GM21390 (cell line): ENCODE measurements at regions not wholly inside any gene's neighbourhood (a gene's known extent, or its start where the extent isn't known, plus 50 kb on each side); places are given as distances from the start of the nearest gene placed in this dataset.
"Not testable (repeated sequence)": the region's sequence is repeated elsewhere in the genome, so short reads cannot be mapped to it uniquely, and the experiment has no call there.

Source experiments
- ATAC-seq: cut with Tn5 transposase; IDR thresholded peaks from one replicate; pipeline ENCODE4 v1.9.1; 2021; ENCODE audit not compliant: unreplicated experiment

DNA sequence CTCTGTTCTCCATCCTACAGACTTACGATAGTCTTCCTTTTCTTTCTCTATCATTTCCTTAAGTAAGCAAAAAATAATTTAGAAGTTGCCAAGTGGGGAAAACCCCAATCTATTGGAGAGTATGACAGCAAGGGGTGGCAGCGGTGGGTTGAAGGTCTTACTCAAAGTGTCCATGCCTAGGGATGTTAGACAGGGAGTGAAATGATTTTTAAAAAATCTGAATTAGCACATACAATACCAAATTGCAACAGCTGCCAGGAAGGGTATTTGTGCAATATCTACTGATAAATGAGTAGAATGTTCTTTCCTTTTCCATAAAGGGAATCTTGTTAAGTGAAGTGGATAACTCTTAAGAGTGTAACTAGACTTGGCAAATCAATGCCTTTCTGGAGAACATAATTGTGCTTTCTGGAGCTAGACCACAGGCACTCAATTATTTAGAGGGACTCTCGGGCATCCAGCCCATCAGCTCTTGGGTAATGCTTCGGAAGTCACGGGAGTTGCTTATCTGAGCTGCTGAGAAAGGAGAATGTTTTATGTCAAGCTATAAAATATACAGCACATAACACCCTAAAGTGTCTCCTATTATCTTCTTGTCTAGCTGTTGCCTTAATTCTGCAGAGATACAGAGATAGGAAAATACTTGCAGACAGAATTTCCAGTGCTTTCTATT, 151.5 kb downstream of the KCNJ2 start:
- ATAC-seq = no peak

GRCh38 chr17:70321352-70321751, 152.0 kb downstream of the KCNJ2 start:
- ATAC-seq = no peak

GRCh38 chr17:70323269-70323668, 153.9 kb downstream of the KCNJ2 start:
- ATAC-seq = no peak

- no peak for ATAC-seq
Observed at GRCh38 chr17:70324031-70324430, 154.7 kb downstream of the KCNJ2 start.

GRCh38 chr17:70327279-70327678, 157.9 kb downstream of the KCNJ2 start:
- no peak for ATAC-seq

DNA sequence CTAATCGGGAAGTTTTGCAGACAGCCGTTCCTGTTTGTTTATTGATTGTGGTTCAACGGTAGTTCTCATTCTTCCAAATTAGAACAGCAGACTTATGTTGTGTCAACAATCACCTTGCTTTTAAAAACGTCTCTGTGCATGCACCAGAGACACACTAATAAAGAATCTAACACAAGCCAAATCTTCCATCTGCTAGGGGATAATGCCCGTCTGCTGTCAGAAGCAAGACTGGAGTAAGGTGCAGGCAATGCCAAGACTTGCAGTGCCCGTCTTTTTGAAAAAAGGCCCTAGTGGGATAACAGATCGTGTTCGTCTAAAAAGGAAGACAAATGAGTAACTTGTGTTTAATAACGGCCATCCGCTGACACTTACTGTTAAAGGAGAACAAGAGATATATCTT, 158.4 kb downstream of the KCNJ2 start:
- no peak for ATAC-seq

- no peak for ATAC-seq
Observed at GRCh38 chr17:70329721-70330120, 160.4 kb downstream of the KCNJ2 start.

GRCh38 chr17:70331066-70331465, 161.7 kb downstream of the KCNJ2 start:
- not testable (repeated sequence) for ATAC-seq

DNA sequence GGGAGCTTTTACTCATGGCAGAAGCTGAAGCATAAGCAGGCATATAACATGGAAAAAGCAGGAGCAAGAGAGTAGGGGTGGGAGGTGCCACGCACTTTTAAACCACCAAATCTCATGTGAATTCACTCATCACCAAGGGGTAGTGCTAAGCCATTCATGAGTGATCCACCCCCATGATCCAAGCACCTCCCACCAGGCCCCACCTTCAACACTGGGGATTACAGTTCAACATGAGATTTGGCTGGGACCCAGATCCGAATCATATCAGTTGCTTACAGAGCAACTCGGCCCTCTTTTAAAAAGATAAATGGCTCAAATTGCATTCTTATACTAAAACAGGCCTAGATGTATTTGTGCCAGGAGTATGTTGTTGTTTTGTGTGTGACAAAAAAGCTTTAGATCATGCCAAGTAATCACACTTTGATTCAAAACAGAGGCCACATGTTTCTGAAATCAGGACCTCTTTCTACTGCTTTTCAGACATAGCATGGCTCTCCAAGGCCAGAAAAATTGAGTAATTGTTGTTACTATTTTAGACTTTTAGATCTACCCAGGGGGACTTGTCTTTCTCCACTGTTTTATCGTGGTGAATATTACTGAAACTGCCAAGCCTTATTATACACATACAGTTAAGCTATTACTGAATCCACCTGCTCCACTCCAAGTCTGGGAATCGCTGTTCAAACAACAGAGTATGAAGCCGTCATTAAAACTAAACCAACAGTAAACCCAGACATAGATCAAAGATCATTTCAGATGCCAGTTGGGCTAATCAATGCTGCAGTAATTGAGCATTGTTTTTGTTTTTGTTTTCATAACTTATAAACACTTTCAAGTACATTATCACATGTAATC, 163.3 kb downstream of the KCNJ2 start:
- no peak for ATAC-seq

DNA sequence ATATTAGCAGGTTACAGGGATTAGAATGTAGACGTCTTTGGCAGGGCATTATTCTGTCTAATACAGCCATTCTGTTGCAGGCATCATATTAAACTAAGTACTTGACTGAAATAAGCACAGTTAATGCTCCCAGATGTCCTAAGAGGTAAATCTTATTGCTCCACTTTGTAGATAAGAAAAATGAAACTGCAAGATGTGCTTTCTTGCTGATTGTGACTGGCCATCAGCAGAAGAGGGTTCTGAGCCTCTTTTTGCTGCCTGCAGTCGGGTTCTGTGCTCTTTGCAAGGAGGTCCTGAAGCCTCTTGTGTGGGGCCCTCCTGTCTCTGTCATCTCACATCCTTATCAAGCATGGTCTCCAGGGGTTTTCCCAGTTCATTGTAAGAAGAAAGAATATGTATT, 167.1 kb downstream of the KCNJ2 start:
- ATAC-seq = no peak

DNA sequence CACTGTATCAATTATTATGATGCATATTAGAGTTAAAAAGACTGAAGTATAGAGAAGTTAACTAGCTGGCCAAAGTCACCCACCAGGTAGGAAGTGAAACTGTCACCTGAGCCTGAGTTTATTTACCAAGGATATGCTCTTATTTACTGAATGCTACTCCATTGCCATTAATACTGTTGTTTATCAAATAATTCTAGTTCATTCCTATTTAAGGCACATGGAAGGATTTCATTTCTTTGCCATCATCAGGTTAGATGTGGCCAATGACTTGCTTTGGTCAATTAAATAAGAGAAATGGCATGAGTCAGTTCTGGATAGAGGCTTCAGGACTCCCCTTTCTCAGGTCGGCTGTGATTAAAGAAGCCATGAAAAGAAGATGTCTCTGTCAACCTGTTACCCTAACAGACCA, 169.6 kb downstream of the KCNJ2 start:
- no peak for ATAC-seq

DNA sequence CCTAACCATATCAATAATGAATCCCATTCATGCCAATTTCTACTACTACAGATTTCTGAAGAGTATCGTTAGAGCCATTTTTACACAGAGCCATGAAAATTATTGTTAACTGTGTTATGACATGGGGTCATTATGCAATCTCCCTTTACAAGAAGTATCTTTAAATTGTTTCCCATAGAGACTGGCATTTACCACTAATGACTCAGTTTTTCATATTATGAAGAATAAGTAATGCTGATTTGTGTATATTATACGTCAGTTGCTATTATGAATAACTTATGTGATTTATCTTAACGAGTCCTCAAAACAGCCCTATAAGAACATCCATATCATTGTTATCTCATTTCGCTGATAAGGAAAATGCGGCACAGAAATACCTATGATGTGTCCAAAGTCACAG, 173.8 kb downstream of the KCNJ2 start:
- ATAC-seq = no peak

DNA sequence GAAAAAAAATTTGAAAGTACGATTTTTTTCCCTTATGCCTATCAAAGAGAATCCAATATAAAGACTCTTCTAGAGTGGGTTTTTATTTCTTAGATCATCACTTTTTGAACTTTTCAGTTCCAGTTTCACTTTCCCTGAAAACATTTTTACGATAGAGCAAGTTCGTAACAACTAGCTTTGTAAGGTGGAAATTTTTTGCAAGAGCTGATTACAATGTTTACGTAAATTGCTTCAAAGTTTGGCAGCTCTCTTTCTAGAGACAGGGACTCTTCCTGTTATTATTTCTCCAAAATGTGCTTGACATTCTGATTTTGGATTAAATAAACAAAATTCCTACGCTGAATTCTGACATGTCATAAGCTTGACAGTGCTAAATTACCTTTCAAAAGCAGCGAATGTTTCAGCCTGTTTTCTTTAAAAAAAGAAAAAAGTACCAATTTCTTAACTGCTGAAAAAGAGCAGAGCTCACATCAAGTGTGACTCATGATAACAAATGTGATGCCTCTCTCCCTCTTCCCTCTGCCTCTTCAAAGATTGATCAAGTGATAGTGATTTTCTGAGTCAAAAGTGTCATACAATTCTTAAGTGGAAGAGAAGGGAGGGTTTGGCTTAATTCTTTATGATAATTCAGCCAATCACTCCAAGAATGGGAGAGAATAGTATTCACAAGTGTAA, 175.2 kb downstream of the KCNJ2 start:
- no peak for ATAC-seq

DNA sequence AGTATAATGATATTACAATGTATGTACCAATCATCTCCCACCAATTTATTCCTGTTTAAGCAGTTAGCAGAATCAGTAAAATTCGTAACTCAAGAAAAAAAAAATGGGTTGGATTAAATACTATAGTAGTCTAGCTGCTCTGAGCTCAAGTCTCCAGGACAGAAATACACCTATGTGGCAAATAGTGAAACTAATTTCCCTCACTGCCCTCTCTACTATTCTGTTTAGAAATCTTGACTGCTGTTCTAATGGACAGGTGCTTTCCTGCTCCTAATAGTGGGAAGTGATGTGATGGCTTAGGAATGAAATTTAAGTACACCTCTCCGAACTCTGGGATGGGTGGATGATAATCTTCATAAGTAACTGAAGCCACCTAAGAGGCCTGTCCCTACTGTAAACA, 175.7 kb downstream of the KCNJ2 start:
- no peak for ATAC-seq

DNA sequence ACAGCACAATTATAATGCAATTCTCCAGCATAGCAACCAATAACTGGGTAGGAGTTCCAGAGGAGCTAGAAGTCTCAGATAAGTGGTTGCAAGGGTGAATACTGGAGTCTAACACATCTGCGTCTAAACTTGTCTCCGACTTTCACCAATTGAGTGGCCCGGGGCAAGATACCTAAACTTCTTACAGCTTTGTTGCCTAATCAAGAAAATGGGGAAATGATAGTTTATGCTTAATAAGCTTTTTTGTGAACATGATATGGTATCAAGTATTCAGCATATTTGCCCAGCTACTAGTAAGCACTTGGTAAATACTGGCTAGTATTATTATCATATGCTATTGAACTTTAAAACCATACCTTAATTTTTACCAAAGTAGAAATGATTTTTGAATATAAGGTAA, 183.5 kb downstream of the KCNJ2 start:
- ATAC-seq = no peak

GRCh38 chr17:70353408-70354092, 184.2 kb downstream of the KCNJ2 start:
- ATAC-seq = no peak

- ATAC-seq = no peak
Observed at GRCh38 chr17:70355185-70355584, 185.9 kb downstream of the KCNJ2 start.

- ATAC-seq = no peak
Observed at GRCh38 chr17:70357190-70357589, 187.9 kb downstream of the KCNJ2 start.

- peak; percentile 85 for ATAC-seq
Observed at GRCh38 chr17:70365091-70365583, 195.8 kb downstream of the KCNJ2 start.

GRCh38 chr17:70366386-70366785, 197.1 kb downstream of the KCNJ2 start:
- ATAC-seq = no peak

DNA sequence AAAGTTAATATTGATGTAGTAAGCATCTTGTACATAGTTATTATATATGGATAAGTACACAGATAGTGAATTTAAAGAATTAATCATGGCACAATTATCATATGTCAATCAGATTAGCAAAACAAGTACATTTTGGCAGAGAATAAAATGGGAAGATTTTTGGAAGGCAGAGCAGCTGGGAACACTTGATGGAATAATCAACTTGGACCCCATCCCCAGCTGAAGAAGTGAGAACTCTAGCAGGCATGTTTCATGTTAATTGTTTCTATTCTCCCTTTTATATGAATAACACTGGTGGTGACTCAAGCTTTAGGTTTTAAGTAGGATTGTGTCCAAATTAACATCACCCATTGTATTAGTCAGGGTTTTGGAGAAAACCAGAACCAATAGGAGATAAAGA, 198.7 kb downstream of the KCNJ2 start:
- no peak for ATAC-seq
